CD4-positive, alpha-beta T cell (primary cell): ENCODE measurements at regions not wholly inside any gene's neighbourhood (a gene's known extent, or its start where the extent isn't known, plus 50 kb on each side); places are given as distances from the start of the nearest gene placed in this dataset.
"Not testable (repeated sequence)": the region's sequence is repeated elsewhere in the genome, so short reads cannot be mapped to it uniquely, and the experiment has no call there.

Experiments used
- ATAC-seq: fragments of 200-7000 bp; cut with Tn5 transposase; one replicate; pipeline ENCODE4 v1.10.0; 2022; ENCODE audit warnings: mild to moderate bottlenecking; ENCODE audit not compliant: poor library complexity
- CTCF ChIA-PET: fragments of 350-600 bp; sonication (Branson Sonifier 250); formaldehyde crosslinking; loops from one replicate; lab custom pipeline; 2021; ENCODE audit warnings: antibody characterized with exemption, inconsistent platforms; lab: Charles Lee
- POLR2A ChIA-PET: fragments of 350-600 bp; sonication (Branson Sonifier 250); formaldehyde crosslinking; loops from one replicate; lab custom pipeline; 2021; ENCODE audit warnings: antibody characterized with exemption, inconsistent platforms; lab: Charles Lee
- DNase-seq, 14 experiments: peaks; one replicate each; pipeline ENCODE4 v3.0.0-alpha.2; 2013 to 2020; ENCODE audit warnings: mixed read lengths in 2 of 14
- H3K27ac ChIP-seq, 2 donors: one replicate each; pipeline versions ENCODE4 v1.5.1 to v1.7.0; 2013; ENCODE audit warnings: low read length in 2 of 2, low read depth in 1 of 2, mild to moderate bottlenecking in 1 of 2
- H3K27me3 ChIP-seq, 2 experiments: 1 replicate in 1 of 2; 2 replicates in 1 of 2; pipeline versions ENCODE4 v1.6.1 to v1.7.0; 2013; ENCODE audit warnings: low read length in 2 of 2, control low read depth in 1 of 2, mild to moderate bottlenecking in 1 of 2, moderate library complexity in 1 of 2; ENCODE audit not compliant: insufficient read depth in 2 of 2, control insufficient read depth in 1 of 2
- H3K36me3 ChIP-seq: one replicate; pipeline ENCODE4 v1.6.1; 2013; ENCODE audit warnings: low read length, control low read depth; ENCODE audit not compliant: insufficient read depth
- H3K4me1 ChIP-seq: one replicate; pipeline ENCODE4 v1.6.1; 2013; ENCODE audit warnings: low read length, control low read depth; ENCODE audit not compliant: insufficient read depth
- H3K4me3 ChIP-seq: one replicate; pipeline ENCODE4 v1.5.1; 2013; ENCODE audit warnings: mild to moderate bottlenecking, low read length, moderate library complexity
- H3K9me3 ChIP-seq, 2 experiments: 1 replicate in 1 of 2; 2 replicates in 1 of 2; pipeline versions ENCODE4 v1.6.1 to v1.7.0; 2013; ENCODE audit warnings: low read length in 2 of 2, mild to moderate bottlenecking in 2 of 2, control low read depth in 1 of 2, moderate library complexity in 1 of 2; ENCODE audit not compliant: control insufficient read depth in 1 of 2, insufficient read depth in 1 of 2
- H3K27ac Mint-ChIP-seq: one replicate; pipeline ENCODE4 v1.8.0; 2020; ENCODE audit warnings: mixed read lengths
- H3K27me3 Mint-ChIP-seq: one replicate; pipeline ENCODE4 v1.8.0; 2021; ENCODE audit warnings: mixed read lengths
- H3K36me3 Mint-ChIP-seq: one replicate; pipeline ENCODE4 v1.8.0; 2021; ENCODE audit warnings: low read depth, mixed read lengths
- H3K4me1 Mint-ChIP-seq: one replicate; pipeline ENCODE4 v1.8.0; 2021; ENCODE audit warnings: low read depth, mixed read lengths
- H3K4me3 Mint-ChIP-seq: one replicate; pipeline ENCODE4 v1.8.0; 2020; ENCODE audit warnings: mild to moderate bottlenecking, mixed read lengths
- H3K9me3 Mint-ChIP-seq: one replicate; pipeline ENCODE4 v1.8.0; 2020; ENCODE audit warnings: mixed read lengths
- CTCF ChIP-seq: fragments of 200-600 bp; IDR thresholded peaks from one replicate; pipeline ENCODE4 v1.8.0; 2022; ENCODE audit warnings: antibody characterized with exemption, mild to moderate bottlenecking
- intact Hi-C, 2 experiments: fragments of 100-400 bp; cut with DNase I in 1 of 2; cut with micrococcal nuclease in 1 of 2; formaldehyde crosslinking; loops; one replicate each; pipeline versions ENCODE4 v1.15.1 to v1.9.0; 2023 to 2025; cut with DNase I, micrococcal nuclease

- H3K4me1 Mint-ChIP-seq = no peaks in the 10 kb centered on the region
- no peak overlapping the region for H3K4me3 Mint-ChIP-seq
- POLR2A ChIA-PET = no interaction called here
- TF ChIP-seq CTCF = no peak
- no peaks in the 10 kb centered on the region for H3K27me3 Mint-ChIP-seq
- DNase-seq (no peak), ATAC-seq (no peak)
- Histone ChIP-seq H3K27ac (no peak overlapping the region), H3K27me3 (no peaks in the 10 kb centered on the region), H3K36me3 (no peaks in the 10 kb centered on the region), H3K9me3 (peaks cover 20 to 22% of the 10 kb centered on the region in 2 experiments), H3K4me3 (no peak overlapping the region), H3K4me1 (no peaks in the 10 kb centered on the region)
- CTCF ChIA-PET = no interaction called here
- H3K9me3 Mint-ChIP-seq = peaks cover 13% of the 10 kb centered on the region
- intact Hi-C loops = no loop called here
- H3K36me3 Mint-ChIP-seq = no peaks in the 10 kb centered on the region
- H3K27ac Mint-ChIP-seq = no peak overlapping the region
These were observed 126.6 kb upstream of the ABCB5 start for GRCh38 chr7:20488850-20489249.

GRCh38 chr7:20491284-20491683, 124.2 kb upstream of the ABCB5 start:
- Mint-ChIP-seq H3K36me3 (no peaks in the 10 kb centered on the region), H3K4me1 (no peaks in the 10 kb centered on the region), H3K27me3 (no peaks in the 10 kb centered on the region), H3K9me3 (peaks cover 11% of the 10 kb centered on the region), H3K4me3 (no peak overlapping the region), H3K27ac (no peak overlapping the region)
- ChIA-PET CTCF (no interaction called here), POLR2A (no interaction called here)
- DNase-seq (no peak), ATAC-seq (no peak)
- Histone ChIP-seq H3K27me3 (no peaks in the 10 kb centered on the region), H3K4me3 (no peak overlapping the region), H3K9me3 (peaks cover 22 to 24% of the 10 kb centered on the region in 2 experiments), H3K36me3 (no peaks in the 10 kb centered on the region), H3K4me1 (no peaks in the 10 kb centered on the region), H3K27ac (no peak overlapping the region)
- intact Hi-C loops = no loop called here
- no peak for TF ChIP-seq CTCF

- POLR2A ChIA-PET = no interaction called here
- H3K4me1 ChIP-seq = no peaks in the 10 kb centered on the region
- Mint-ChIP-seq H3K36me3 (no peaks in the 10 kb centered on the region), H3K4me3 (no peak overlapping the region), H3K4me1 (no peaks in the 10 kb centered on the region), H3K9me3 (peaks cover 19% of the 10 kb centered on the region), H3K27me3 (no peaks in the 10 kb centered on the region), H3K27ac (no peak overlapping the region)
- H3K9me3 ChIP-seq = peaks cover 6 to 10% of the 10 kb centered on the region in 2 experiments
- no peaks in the 10 kb centered on the region for H3K27me3 ChIP-seq
- ATAC-seq (no peak), DNase-seq (no peak)
- TF ChIP-seq CTCF = no peak
- no peaks in the 10 kb centered on the region for H3K36me3 ChIP-seq
- CTCF ChIA-PET = no interaction called here
- no peak overlapping the region for H3K27ac ChIP-seq
- intact Hi-C loops = no loop called here
- no peak overlapping the region for H3K4me3 ChIP-seq
These were observed 120.9 kb upstream of the ABCB5 start for GRCh38 chr7:20494566-20494965.

- H3K4me3 ChIP-seq, intact Hi-C loops, H3K36me3 ChIP-seq, H3K27ac ChIP-seq, H3K4me1 Mint-ChIP-seq, H3K27me3 ChIP-seq, POLR2A ChIA-PET, CTCF ChIA-PET, H3K36me3 Mint-ChIP-seq, ATAC-seq, H3K27ac Mint-ChIP-seq, DNase-seq, H3K9me3 ChIP-seq, H3K4me3 Mint-ChIP-seq, H3K27me3 Mint-ChIP-seq, H3K4me1 ChIP-seq: not testable (repeated sequence)
- peaks cover 20% of the 10 kb centered on the region for H3K9me3 Mint-ChIP-seq
These were observed 114.0 kb upstream of the ABCB5 start for GRCh38 chr7:20501473-20501872.
